Activated B cell treated with CpG ODN at 0.5 μM for 24 hours (primary cell): ENCODE measurements at regions not wholly inside any gene's neighbourhood (a gene's known extent, or its start where the extent isn't known, plus 50 kb on each side); places are given as distances from the start of the nearest gene placed in this dataset.

Experiments used
- ATAC-seq: fragments of 200-7000 bp; cut with Tn5 transposase; one replicate; pipeline ENCODE4 v1.10.0; 2021; ENCODE audit warnings: low read depth, mild to moderate bottlenecking, moderate library complexity
- CTCF ChIA-PET: fragments of 350-600 bp; sonication (Branson Sonifier 250); formaldehyde crosslinking; loops from one replicate; lab custom pipeline; 2021; ENCODE audit warnings: antibody characterized with exemption; lab: Charles Lee
- POLR2A ChIA-PET: fragments of 350-600 bp; sonication (Branson Sonifier 250); formaldehyde crosslinking; loops from one replicate; lab custom pipeline; 2021; ENCODE audit warnings: antibody characterized with exemption; lab: Charles Lee
- DNase-seq: peaks from one replicate; pipeline ENCODE4 v3.0.0; 2022
- H3K27ac Mint-ChIP-seq: one replicate; pipeline ENCODE4 v1.8.0; 2020; ENCODE audit warnings: mixed read lengths
- H3K27me3 Mint-ChIP-seq: one replicate; pipeline ENCODE4 v1.8.0; 2021; ENCODE audit warnings: mixed read lengths
- H3K36me3 Mint-ChIP-seq: one replicate; pipeline ENCODE4 v1.8.0; 2021; ENCODE audit warnings: low read depth, mixed read lengths
- H3K4me1 Mint-ChIP-seq: one replicate; pipeline ENCODE4 v1.8.0; 2021; ENCODE audit warnings: mixed read lengths
- H3K4me3 Mint-ChIP-seq: one replicate; pipeline ENCODE4 v1.8.0; 2020; ENCODE audit warnings: mild to moderate bottlenecking, mixed read lengths
- H3K9me3 Mint-ChIP-seq: one replicate; pipeline ENCODE4 v1.8.0; 2020; ENCODE audit warnings: mixed read lengths
- CTCF ChIP-seq: fragments of 200-600 bp; IDR thresholded peaks from one replicate; pipeline ENCODE4 v1.8.0; 2022; ENCODE audit warnings: antibody characterized with exemption, mild to moderate bottlenecking
- intact Hi-C: fragments of 100-400 bp; cut with micrococcal nuclease; formaldehyde crosslinking; loops from one replicate; pipeline ENCODE4 v1.15.1; 2024

- DNase-seq (no peak), ATAC-seq (no peak)
- Mint-ChIP-seq H3K27me3 (peaks cover 1% of the 10 kb centered on the region), H3K9me3 (no peaks in the 10 kb centered on the region), H3K4me1 (peaks cover 10% of the 10 kb centered on the region), H3K4me3 (no peak overlapping the region), H3K27ac (no peak overlapping the region), H3K36me3 (no peaks in the 10 kb centered on the region)
- CTCF ChIA-PET = no interaction called here
- POLR2A ChIA-PET = no interaction called here
- no peak for TF ChIP-seq CTCF
- intact Hi-C loops = loop anchor here (10.0 kb wide), 2 partner anchors 245 to 375 kb away; partner anchors contain the start of gene STAG2
Observed at GRCh38 chrX:124209792-124210576, 122.5 kb upstream of the TEX13D start.

GRCh38 chrX:124211312-124211942 is 121.0 kb upstream of the TEX13D start:
- no peaks in the 10 kb centered on the region for H3K36me3 Mint-ChIP-seq
- H3K27me3 Mint-ChIP-seq = peaks cover 1% of the 10 kb centered on the region
- ChIA-PET POLR2A (no interaction called here), CTCF (no interaction called here)
- DNase-seq (no peak), ATAC-seq (no peak)
- H3K4me3 Mint-ChIP-seq = no peak overlapping the region
- intact Hi-C loops = loop anchor here (10.0 kb wide), 2 partner anchors 247 to 377 kb away; partner anchors contain the start of gene STAG2
- H3K9me3 Mint-ChIP-seq = no peaks in the 10 kb centered on the region
- H3K4me1 Mint-ChIP-seq = peaks cover 15% of the 10 kb centered on the region
- no peak for TF ChIP-seq CTCF
- no peak overlapping the region for H3K27ac Mint-ChIP-seq

GRCh38 chrX:124212622-124213021 is 119.8 kb upstream of the TEX13D start:
- Mint-ChIP-seq H3K27ac (no peak overlapping the region), H3K4me3 (no peak overlapping the region)
- CTCF ChIA-PET = no interaction called here

GRCh38 chrX:124215786-124216185 is 116.7 kb upstream of the TEX13D start:
- intact Hi-C loops = loop anchor here (10.0 kb wide), 2 partner anchors 251 to 381 kb away; partner anchors contain the start of gene STAG2
- Mint-ChIP-seq H3K4me1 (peaks cover 49% of the 10 kb centered on the region), H3K27ac (no peak overlapping the region), H3K27me3 (no peaks in the 10 kb centered on the region), H3K9me3 (no peaks in the 10 kb centered on the region), H3K4me3 (no peak overlapping the region), H3K36me3 (no peaks in the 10 kb centered on the region)
- DNase-seq (no peak), ATAC-seq (no peak)
- CTCF ChIA-PET = no interaction called here
- POLR2A ChIA-PET = no interaction called here
- no peak for TF ChIP-seq CTCF

More at GRCh38 chrX:124212622-124213021, 119.8 kb upstream of the TEX13D start:
- peaks cover 27% of the 10 kb centered on the region for H3K4me1 Mint-ChIP-seq
- no peaks in the 10 kb centered on the region for H3K27me3 Mint-ChIP-seq
- POLR2A ChIA-PET = no interaction called here
- no peaks in the 10 kb centered on the region for H3K36me3 Mint-ChIP-seq
- intact Hi-C loops = loop anchor here (10.0 kb wide), 2 partner anchors 248 to 378 kb away; partner anchors contain the start of gene STAG2
- DNase-seq (no peak), ATAC-seq (no peak)
- no peaks in the 10 kb centered on the region for H3K9me3 Mint-ChIP-seq
- TF ChIP-seq CTCF = no peak
